Suprapubic skin (tissue), 4 donors: ENCODE measurements at regions not wholly inside any gene's neighbourhood (a gene's known extent, or its start where the extent isn't known, plus 50 kb on each side); places are given as distances from the start of the nearest gene placed in this dataset.

Experiments
- DNase-seq, 2 donors: peaks; one replicate each; pipeline ENCODE4 v3.0.0-alpha.2; 2019; ENCODE audit warnings: low spot score in 2 of 2
- H3K27ac ChIP-seq: fragments of 200-600 bp; sonication (generic); one replicate; pipeline ENCODE4 v1.5.1; 2019
- H3K27me3 ChIP-seq: fragments of 200-600 bp; sonication (generic); one replicate; pipeline ENCODE4 v1.5.1; 2019
- H3K36me3 ChIP-seq: fragments of 200-600 bp; sonication (generic); one replicate; pipeline ENCODE4 v1.5.1; 2019
- H3K4me1 ChIP-seq: fragments of 200-600 bp; sonication (generic); one replicate; pipeline ENCODE4 v1.5.1; 2019
- H3K4me3 ChIP-seq: fragments of 200-600 bp; sonication (generic); one replicate; pipeline ENCODE4 v1.5.1; 2019; ENCODE audit warnings: mild to moderate bottlenecking
- H3K9me3 ChIP-seq: fragments of 200-600 bp; sonication (generic); one replicate; pipeline ENCODE4 v1.5.1; 2019
- EP300 ChIP-seq: sonication (generic); formaldehyde crosslinking; IDR thresholded peaks from one replicate; pipeline ENCODE4 v1.6.1; 2017; ENCODE audit warnings: antibody characterized with exemption
- POLR2A ChIP-seq, 2 donors: fragments of 450-650 bp; IDR thresholded peaks; one replicate each; pipeline ENCODE4 v1.6.1; 2017; ENCODE audit warnings: antibody characterized with exemption in 2 of 2, mild to moderate bottlenecking in 2 of 2, moderate library complexity in 2 of 2
- POLR2AphosphoS5 ChIP-seq, 3 donors: sonication (generic); formaldehyde crosslinking; IDR thresholded peaks; one replicate each; pipeline ENCODE4 v1.6.1; 2017; ENCODE audit warnings: antibody characterized with exemption in 3 of 3
- WGBS: methylation state at CpG from one replicate; pipeline ENCODE4 v1.1.5; 2018; 5-methylcytosine and 5-hydroxymethylcytosine counted together
- TF ChIP-seq, protein P1 (sequence below), 2 donors: fragments of 200-600 bp in 1 of 2; fragments of 450-650 bp in 1 of 2; sonication (generic) in 1 of 2; IDR thresholded peaks; one replicate each; pipeline ENCODE4 v1.5.1; 2016 to 2019; ENCODE audit warnings: antibody characterized with exemption in 2 of 2, mild to moderate bottlenecking in 1 of 2, moderate library complexity in 1 of 2

- Histone ChIP-seq H3K27ac (no peak overlapping the region), H3K4me3 (no peak overlapping the region), H3K27me3 (no peaks in the 10 kb centered on the region), H3K4me1 (no peaks in the 10 kb centered on the region), H3K36me3 (no peaks in the 10 kb centered on the region), H3K9me3 (no peaks in the 10 kb centered on the region)
- TF ChIP-seq, protein P1, sequence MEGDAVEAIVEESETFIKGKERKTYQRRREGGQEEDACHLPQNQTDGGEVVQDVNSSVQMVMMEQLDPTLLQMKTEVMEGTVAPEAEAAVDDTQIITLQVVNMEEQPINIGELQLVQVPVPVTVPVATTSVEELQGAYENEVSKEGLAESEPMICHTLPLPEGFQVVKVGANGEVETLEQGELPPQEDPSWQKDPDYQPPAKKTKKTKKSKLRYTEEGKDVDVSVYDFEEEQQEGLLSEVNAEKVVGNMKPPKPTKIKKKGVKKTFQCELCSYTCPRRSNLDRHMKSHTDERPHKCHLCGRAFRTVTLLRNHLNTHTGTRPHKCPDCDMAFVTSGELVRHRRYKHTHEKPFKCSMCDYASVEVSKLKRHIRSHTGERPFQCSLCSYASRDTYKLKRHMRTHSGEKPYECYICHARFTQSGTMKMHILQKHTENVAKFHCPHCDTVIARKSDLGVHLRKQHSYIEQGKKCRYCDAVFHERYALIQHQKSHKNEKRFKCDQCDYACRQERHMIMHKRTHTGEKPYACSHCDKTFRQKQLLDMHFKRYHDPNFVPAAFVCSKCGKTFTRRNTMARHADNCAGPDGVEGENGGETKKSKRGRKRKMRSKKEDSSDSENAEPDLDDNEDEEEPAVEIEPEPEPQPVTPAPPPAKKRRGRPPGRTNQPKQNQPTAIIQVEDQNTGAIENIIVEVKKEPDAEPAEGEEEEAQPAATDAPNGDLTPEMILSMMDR (IDR thresholded peaks at IDR 0.05) = no peak
- TF ChIP-seq POLR2A (IDR thresholded peaks at IDR 0.05) = no peak
- TF ChIP-seq POLR2AphosphoS5 (IDR thresholded peaks at IDR 0.05) = no peak
- no peak for TF ChIP-seq EP300
- no peak for DNase-seq
- WGBS = 97% methylated on average over 1 of the region's 1 CpG
Observed at GRCh38 chr11:11032066-11032465, 174.2 kb upstream of the ZBED5 start.

- no peak overlapping the region for H3K27ac ChIP-seq
- H3K36me3 ChIP-seq = no peaks in the 10 kb centered on the region
- no peaks in the 10 kb centered on the region for H3K27me3 ChIP-seq
Observed at GRCh38 chr11:11029027-11029426, 171.2 kb upstream of the ZBED5 start.

GRCh38 chr11:11028017-11028692 is 170.3 kb upstream of the ZBED5 start:
- H3K27me3 ChIP-seq = no peaks in the 10 kb centered on the region
- no peaks in the 10 kb centered on the region for H3K36me3 ChIP-seq
- no peak overlapping the region for H3K27ac ChIP-seq
- H3K4me3 ChIP-seq = no peak overlapping the region
- H3K4me1 ChIP-seq = no peaks in the 10 kb centered on the region
- whole genome bisulfite sequencing = 26% methylated on average over 5 of the region's 5 CpGs
- TF ChIP-seq, protein P1 (IDR thresholded peaks at IDR 0.05) = peak; percentile 48 to 62
- no peak for TF ChIP-seq POLR2A (IDR thresholded peaks at IDR 0.05)
- peak in 1 of 2 donors; percentile 71 for DNase-seq
- no peaks in the 10 kb centered on the region for H3K9me3 ChIP-seq

More at GRCh38 chr11:11029027-11029426, 171.2 kb upstream of the ZBED5 start:
- Histone ChIP-seq H3K9me3 (no peaks in the 10 kb centered on the region), H3K4me3 (no peak overlapping the region), H3K4me1 (no peaks in the 10 kb centered on the region)
- DNase-seq = no peak
- TF ChIP-seq, protein P1 (IDR thresholded peaks at IDR 0.05) = no peak
- TF ChIP-seq EP300 = no peak
- TF ChIP-seq POLR2AphosphoS5 (IDR thresholded peaks at IDR 0.05) = no peak
- TF ChIP-seq POLR2A (IDR thresholded peaks at IDR 0.05) = no peak
- WGBS = 85% methylated on average over 3 of the region's 3 CpGs

- Histone ChIP-seq H3K4me3 (no peak overlapping the region), H3K36me3 (no peaks in the 10 kb centered on the region), H3K9me3 (no peaks in the 10 kb centered on the region), H3K27ac (no peak overlapping the region), H3K4me1 (no peaks in the 10 kb centered on the region), H3K27me3 (no peaks in the 10 kb centered on the region)
- TF ChIP-seq EP300 (no peak), POLR2AphosphoS5 (IDR thresholded peaks at IDR 0.05) (no peak)
- 38% methylated on average over 1 of the region's 1 CpG for WGBS
- no peak for DNase-seq
Observed at GRCh38 chr11:11027288-11027687, 169.4 kb upstream of the ZBED5 start.

DNA sequence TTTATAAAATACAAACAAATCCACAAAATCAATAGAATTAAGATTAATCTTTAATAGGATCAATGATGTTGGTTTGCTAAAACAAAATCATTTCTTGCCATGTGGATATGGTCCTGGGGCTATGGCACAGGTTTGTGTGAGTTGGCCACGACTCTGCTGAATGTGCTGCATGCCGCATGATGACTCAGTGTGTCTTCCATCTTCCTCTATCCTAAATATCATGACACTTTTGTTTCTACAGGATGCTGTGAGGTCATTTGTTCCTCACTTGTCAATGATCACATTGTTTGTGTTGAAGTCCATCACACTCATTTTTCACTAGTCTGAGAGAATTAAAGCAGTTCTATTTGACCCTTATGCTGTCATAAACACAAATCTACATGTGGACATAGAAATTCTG is 167.2 kb upstream of the ZBED5 start:
- TF ChIP-seq EP300 (no peak), POLR2A (IDR thresholded peaks at IDR 0.05) (no peak), POLR2AphosphoS5 (IDR thresholded peaks at IDR 0.05) (no peak)
- TF ChIP-seq, protein P1 (IDR thresholded peaks at IDR 0.05) = no peak
- WGBS = 60% methylated on average over 2 of the region's 2 CpGs

More for the DNA sequence above, 167.2 kb upstream of the ZBED5 start:
- Histone ChIP-seq H3K27me3 (no peaks in the 10 kb centered on the region), H3K4me1 (no peaks in the 10 kb centered on the region), H3K27ac (no peak overlapping the region), H3K36me3 (no peaks in the 10 kb centered on the region), H3K4me3 (no peak overlapping the region), H3K9me3 (no peaks in the 10 kb centered on the region)
- DNase-seq = no peak
